ENCODE measurements at regions not wholly inside any gene's neighbourhood (a gene's known extent, or its start where the extent isn't known, plus 50 kb on each side); places are given as distances from the start of the nearest gene placed in this dataset.

GRCh38 chr1:58310469-58310868 lies 236.1 kb downstream of the OMA1 start:
- TF ChIP-seq REST (IDR thresholded peaks at IDR 0.05; ENCODE audit: low read depth) (no peak), MAX (IDR thresholded peaks at IDR 0.05) (no peak), TAF1 (IDR thresholded peaks at IDR 0.05; ENCODE audit: low read depth) (no peak)

Data from Ishikawa (cell line).